ENCODE measurements at regions not wholly inside any gene's neighbourhood (a gene's known extent, or its start where the extent isn't known, plus 50 kb on each side); places are given as distances from the start of the nearest gene placed in this dataset.

- TF ChIP-seq ZNF274 (IDR thresholded peaks at IDR 0.05; ENCODE audit: low read depth, low read length) (no peak), SUZ12 (IDR thresholded peaks at IDR 0.05; ENCODE audit: extremely low read depth, insufficient read depth, insufficient read length) (no peak), YY1 (IDR thresholded peaks at IDR 0.05; ENCODE audit: insufficient read depth, insufficient read length) (no peak)
Measured at GRCh38 chr9:82115331-82115730, 126.8 kb downstream of the SPATA31D1 start.
